ENCODE measurements at regions not wholly inside any gene's neighbourhood (a gene's known extent, or its start where the extent isn't known, plus 50 kb on each side); places are given as distances from the start of the nearest gene placed in this dataset.

GRCh38 chr4:140236654-140237169 is 82.7 kb upstream of the MAML3 start:
- TF ChIP-seq CTCF (IDR thresholded peaks at IDR 0.05) (no peak), POLR2A (IDR thresholded peaks at IDR 0.05) (no peak)

Data from lower leg skin (tissue), 3 donors.